CD4-positive, alpha-beta T cell treated with Interferon alpha-2 for 1 hour (primary cell): ENCODE measurements at regions not wholly inside any gene's neighbourhood (a gene's known extent, or its start where the extent isn't known, plus 50 kb on each side); places are given as distances from the start of the nearest gene placed in this dataset.
"Not testable (repeated sequence)": the region's sequence is repeated elsewhere in the genome, so short reads cannot be mapped to it uniquely, and the experiment has no call there.

ENCODE experiments used
- DNase-seq, 2 donors: peaks; one replicate each; pipeline ENCODE4 v3.0.0-alpha.2; 2020 to 2022

DNA sequence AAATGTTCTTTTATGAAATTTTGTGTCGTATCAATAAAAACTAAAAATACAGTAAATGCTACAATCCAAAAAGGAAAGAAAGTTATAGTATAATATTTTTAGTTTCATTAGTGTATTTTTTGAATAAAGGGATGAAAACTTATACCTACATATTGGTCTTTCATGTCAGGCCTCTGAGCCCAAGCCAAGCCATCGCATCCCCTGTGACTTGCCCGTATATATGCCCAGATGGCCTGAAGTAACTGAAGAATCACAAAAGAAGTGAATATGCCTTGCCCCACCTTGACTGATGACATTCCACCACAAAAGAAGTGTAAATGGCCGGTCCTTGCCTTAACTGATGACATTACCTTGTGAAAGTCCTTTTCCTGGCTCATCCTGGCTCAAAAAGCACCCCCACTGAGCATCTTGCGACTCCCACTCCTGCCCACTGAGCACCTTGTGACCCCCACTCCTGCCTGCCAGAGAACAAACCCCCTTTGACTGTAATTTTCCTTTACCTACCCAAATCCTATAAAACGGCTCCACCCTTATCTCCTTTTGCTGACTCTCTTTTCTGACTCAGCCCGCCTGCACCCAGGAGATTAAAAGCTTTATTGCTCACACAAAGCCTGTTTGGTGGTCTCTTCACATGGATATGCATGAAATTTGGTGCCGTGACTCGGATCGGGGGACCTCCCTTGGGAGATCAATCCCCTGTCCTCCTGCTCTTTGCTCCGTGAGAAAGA is 108.2 kb upstream of the PELI1 start:
- not testable (repeated sequence) for DNase-seq

DNA sequence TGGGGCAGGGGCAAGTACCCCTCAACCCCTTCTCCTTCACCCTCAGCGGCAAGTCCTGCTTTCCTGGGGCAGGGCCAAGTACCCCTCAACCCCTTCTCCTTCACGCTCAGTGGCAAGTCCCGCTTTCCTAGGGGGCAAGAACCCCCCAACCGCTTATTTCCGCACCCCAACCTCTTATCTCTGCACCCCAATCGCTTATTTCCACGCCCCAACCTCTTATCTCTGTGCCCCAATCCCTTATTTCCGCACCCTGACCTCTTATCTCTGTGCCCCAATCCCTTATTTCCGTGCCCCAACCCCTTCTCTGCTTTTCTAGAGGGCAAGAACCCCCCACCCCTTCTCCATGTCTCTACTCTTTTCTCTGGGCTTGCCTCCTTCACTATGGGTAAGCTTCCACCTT is 109.2 kb upstream of the PELI1 start:
- not testable (repeated sequence) for DNase-seq

DNA sequence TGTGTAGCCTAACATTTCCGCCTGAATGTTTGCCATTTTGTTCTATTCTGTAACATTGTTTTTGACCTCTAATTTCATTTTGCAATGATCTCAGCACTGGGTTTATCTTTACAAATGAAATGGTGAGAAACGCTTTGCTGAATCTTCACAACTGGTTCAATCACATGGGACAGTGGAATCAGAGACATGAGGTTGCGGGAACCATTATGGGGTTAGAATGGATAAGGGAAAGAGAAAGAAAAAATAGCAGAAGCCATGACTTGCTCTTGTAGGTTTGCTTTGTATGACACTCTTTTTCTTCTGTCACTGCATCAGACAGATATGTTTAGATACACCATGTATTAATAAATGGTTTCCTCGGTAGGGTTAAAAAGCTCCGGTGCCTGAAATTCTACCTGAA is 114.3 kb upstream of the PELI1 start:
- no peak for DNase-seq

DNA sequence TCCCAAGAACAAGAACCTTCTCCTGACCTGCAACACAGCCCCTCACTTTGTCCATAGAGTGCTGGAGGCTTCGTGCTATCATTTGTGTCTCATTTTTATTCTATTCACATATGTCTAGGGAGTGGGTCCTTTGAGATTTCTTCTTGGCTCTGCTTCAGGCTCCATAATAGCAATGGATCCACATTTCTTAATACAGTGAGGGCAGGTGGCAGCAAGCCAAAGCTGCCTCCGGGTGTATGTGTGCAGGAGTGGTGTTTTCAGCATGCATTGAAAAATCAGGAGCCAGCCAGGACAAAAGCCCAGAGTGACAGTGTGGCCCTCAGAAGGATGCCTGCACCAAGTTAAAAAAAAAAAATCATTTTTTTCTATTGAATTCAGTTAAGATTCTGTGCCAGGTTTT is 115.1 kb upstream of the PELI1 start:
- DNase-seq = no peak

DNA sequence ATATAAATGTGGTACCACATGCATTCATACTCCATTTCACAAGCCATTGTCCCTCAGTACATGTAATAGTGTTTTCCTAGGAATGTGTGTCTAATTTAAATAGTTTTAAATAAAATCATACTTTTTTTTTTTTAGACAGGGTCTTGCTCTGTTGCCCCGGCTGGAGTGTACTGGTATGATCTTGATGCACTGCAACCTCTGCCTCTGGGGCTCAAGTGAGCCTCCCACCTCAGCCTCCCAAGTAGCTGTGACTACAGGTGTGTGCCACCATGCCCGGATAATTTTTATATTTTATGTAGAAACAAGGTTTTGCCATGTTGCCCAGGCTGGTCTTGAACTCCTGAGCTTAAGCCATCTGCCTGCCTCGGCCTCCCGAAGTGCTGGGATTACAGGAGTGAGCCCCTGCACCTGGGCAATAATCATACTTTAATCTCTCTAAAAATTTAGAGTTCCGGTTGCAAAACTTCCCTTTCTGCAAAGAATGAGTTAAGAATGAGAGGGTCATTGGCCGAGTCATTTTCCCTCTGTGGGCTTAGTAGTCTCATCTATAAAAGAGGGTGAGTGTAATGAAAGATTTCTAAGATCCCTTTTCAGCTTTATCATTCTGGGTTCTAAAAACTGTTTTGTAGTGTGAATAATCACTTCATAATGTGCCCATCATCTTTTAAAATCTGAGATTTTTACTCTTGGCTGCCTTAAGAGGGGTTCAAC is 116.0 kb upstream of the PELI1 start:
- no peak for DNase-seq

DNA sequence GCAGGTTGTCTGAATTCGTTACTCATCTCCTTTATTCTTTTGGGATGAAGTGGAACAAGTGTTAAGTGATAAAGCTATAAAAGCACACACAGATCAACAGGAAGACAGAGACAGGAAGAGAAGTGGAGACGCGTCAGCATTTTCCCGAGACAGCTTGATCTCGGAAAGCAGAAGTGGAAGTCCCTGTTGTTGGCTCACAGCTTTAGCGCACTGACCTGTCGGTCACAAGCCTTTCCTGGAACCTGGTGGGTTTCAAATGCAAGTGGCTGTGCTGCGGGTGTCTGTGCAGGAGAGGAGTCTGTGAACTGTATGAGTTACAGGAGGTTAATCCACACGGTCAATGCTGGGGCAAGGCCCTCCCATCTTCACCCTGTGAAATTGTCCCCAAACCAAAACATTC is 116.6 kb upstream of the PELI1 start:
- DNase-seq = peak; percentile 43 to 84

DNA sequence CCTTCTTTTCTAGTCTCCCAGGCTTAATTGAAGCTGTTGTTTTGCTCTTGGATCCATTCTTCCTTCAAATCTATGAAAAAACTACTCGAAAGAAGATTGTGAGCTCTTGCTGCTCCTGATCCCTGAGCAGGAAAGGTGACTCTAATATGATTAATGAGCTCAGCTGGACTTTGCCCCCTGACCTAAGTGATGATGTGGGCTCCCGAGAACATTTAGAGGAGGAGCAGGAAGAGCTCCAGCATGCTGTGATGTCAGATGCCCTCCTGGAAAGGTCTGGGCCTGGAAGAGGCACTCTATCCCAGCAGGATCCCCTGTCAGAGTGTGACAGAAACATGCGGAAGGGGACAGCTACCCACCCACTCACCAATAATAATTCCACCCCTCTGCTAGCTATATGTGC is 117.9 kb upstream of the PELI1 start:
- DNase-seq = no peak

DNA sequence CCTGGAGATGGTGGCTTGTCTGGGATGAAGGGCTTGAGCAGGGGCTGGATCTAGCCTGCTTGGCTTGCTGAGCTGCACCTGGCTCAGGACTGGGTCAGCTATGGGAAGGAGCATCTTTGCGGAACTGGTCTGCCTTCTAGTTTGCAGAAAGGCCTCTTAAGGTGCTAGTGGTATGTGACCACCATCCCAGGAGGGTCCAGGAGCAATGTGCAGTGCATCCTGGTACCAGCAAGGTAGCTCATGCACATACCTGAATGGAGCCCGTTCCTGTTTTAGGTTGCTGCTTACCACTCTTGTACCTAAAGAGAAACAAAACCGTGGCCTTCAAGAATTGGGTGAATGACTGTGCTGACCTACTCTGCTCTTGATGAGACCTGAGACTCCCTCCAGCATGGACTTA is 118.6 kb upstream of the PELI1 start:
- DNase-seq = no peak

DNA sequence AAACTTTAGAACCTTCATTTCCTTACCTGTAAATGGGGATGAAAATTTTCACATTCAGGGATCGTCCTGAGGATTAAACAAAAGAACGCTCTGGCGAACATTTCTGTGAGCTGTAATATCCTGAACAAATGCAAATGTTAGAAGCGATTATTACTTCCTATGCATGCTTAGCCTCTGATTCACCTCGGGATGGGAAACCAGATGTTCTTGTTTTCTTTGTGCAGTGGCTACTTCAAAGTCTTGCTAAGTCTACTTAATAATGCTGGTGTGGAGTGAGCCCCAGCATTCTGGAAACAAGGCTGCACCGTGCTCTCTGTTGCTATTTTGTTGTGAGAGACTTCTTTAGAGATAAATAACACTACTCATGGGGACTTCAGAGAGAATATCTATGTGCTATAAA is 119.1 kb upstream of the PELI1 start:
- no peak for DNase-seq

DNA sequence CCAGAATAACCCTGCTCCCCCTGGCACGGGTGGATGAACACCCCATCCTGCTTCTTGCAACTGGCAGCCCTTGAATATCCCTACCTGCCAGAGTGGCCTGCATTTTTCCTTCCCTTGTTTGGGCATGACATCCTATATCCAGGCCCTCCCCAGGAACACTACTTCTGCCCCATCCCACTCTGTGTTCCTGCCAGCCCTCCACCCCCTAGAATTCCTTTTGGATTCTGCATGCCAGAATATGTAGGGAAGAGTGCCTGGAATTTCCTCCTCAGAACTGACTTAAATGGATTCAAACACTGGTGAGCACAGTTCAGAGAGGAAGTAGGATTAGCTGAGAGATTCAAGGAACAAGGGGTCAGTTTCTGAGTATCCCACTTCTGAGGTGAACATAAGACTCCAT is 123.5 kb upstream of the PELI1 start:
- DNase-seq = no peak

DNA sequence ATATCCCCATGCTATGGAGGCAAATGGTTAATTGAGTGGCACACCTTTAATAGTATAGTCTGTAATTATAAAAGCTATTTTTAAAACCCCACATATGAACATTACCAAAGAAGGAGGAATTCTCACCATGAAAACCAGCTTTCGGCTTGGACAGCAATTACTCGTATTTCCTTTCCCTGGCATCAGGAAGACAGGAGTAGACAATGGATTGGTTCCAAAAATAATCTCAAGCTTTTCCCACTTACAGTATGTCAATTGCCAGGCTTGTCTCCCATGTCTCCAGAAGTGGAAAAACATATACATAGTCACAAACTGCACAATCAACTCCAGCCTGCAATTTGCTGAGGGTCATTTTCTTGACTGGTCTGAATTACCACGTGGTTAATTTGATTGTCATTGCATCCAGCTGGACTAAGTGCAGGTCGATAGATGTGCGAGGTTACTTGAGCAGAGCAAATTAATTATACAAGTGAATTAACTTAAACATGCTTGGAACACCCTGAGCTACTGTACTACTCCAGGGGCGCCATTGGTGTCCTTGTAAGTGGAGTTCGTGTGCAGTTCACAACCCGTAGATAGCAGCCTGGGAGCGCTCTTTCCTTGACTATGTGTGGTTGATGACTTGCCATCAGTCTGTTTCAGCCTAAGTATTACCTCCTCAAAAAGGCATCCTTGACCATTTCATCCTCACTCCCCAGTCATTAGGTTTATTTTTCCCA is 124.3 kb upstream of the PELI1 start:
- no peak for DNase-seq

DNA sequence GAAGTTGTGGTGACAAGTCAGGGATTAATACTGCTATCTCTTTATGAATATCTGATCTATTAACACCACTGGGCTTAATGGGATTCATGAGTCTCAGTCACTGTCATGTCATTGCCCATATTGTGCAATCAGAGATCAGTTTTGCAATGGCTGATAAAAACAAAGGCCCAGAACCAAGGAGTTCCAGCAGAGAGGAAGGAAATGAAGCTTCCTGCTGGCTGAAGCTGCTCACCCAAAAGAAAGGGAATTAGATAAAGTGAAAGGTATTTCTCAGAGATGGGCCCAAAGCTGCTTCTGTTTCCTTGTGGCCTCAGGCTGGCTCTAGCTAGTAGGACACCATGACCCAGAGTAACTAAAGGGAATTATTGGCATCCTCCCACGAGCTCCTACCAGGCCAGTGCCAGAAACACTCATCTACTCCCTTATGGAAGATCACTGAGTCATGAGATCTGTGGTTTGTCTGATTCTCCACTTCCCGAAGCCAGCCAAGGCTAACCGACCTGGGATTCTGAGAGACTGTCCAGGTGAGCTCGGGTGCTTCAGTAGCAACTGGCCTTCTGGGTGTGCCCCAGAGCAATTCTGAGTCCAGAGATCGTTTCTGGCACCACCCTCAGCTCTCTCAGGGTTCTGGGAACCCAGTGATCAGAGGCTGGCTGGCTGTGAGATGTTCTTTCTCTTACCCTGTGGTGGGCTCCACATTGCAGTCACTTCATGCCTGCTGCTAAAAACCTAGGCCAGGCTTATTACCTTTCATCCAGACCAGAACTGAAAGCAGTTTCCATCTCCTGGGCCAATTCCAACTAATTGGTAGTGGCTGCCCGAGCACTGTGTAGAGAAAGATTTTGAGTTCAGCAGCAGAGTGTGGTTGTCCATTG is 129.5 kb upstream of the PELI1 start:
- peak; percentile 19 to 32 for DNase-seq

DNA sequence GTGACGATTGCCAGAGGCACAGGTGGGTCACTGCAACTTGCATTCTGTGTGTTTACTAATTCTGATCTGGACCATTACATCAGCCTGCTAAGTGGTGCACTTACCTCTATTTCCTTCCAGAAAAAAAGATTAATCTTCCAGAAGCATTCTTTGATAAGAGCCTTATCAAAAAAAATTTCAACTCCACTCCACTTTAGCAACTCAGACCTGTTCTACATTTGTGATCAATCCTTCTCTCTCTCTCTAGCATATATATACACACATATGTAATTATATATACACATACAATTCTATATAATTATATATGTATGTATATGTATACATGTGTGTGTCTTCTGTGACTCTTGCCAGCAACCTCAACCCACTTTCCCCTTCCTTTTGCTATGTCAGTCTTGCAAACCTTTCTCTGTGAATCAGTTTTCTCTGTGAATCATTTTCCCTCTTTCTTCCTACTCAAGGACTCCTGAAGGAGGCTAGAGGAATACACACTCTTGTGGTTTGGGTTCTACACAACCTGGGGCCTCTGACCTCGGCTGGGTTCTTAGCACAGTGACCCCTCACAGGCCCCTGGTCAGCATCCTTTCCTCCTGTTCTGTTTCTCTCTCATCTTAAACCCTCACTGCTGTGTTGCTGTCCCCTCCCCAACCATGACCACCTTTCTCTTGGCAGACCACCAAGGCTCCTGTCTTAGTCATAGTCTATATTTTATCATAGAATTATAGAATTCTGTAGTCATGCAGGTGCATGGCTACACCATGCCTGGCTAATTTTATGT is 130.4 kb upstream of the PELI1 start:
- DNase-seq = no peak

DNA sequence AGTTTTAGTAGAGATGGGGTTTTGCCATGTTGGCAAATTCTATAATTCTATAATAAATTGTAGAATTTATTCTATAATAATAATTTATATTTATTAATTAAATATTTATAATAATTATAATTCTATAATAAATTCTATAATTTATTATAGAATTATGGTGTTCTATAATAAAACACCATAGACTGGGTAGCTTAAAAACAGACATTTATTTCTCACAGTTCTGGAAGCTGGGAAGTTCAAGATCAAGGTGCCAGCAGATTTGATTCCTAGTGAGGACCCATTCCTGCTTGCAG is 130.9 kb upstream of the PELI1 start:
- no peak for DNase-seq

DNA sequence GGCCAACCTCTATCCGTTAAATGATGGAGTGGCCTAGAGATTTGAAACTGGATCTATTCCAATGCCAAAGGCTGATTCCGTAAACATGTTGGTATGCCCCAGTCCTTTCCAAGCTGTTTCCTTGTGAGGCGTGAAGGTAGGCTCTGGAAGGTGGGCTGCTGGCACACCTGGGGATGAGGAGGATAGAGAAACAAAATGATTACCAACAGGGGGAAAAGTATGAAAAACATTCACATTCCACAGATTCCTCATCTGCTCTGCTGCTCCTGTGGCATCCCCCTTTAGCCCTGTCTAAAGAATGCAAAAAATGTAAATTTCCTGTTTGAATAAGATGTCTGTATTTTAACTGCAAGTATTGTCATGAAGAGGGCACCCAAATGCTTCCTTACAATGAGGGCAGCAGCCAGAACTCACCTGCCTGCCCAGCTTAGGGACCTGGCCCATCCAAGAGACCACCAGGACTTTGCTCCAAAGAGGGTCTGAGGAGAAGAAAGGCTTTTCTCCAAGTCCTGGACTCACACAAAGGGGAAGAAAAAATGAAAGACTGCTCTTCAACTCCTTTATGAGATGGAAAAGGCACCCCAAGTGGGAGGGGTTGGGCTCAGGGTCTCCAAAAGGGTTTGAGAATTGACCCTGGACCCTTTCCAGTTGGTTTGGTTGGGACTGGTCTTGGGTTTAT is 132.3 kb upstream of the PELI1 start:
- DNase-seq = no peak

DNA sequence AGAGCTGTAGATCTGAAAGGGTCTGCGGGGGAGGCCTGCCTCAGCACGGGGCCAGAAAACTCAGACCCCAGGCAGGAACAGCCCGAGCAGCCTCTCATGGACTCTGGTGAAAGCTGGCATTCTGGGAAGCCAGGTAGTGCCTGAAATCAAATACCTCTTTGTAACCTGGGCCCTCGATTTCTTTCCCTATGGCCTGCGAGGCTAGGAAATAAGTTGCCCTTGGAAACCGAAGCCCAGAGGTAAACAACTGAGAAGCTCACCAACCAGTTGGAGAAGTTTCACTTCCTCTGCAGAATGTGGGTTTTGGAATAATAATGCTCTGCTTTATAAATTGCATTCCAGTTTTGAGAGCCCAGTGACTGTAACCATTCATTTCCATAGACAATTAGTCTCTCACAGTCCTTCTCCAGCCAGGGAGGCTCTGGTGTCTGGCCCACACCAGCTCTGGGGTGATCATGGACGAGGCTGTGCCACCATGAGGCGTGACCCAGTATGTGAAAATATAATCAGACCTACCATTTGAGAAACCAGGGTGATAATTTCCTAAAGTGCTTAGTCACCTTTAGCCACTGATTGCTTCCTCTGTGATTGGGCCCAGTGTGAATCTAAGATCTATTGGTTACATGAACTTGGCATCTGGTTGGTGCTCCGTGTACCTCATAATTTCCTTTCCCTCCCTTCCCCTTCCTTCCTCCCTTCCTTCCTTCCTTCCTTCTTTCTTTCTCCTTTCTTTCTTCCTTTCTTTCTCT is 133.1 kb upstream of the PELI1 start:
- peak; percentile 12 to 43 for DNase-seq

DNA sequence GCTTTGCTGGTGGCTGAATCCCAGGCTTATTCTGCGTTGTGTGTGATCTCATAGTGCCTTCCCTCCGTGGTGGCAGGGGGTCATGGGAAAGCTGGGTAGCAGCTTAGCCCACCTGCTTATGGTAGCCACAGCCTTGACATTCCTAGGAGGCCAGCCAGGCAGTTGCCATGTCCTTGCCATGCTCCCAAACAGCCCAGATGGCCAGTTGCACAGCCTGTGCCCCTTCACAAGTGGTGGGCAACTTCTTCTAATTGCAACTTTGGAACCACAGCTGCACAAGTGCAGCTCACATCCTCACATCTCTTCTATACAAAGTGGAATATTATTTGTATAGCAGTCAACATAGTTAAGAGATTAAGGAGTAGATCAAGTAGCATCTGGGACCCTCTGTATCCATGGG is 136.6 kb upstream of the PELI1 start:
- DNase-seq = not testable (repeated sequence)

DNA sequence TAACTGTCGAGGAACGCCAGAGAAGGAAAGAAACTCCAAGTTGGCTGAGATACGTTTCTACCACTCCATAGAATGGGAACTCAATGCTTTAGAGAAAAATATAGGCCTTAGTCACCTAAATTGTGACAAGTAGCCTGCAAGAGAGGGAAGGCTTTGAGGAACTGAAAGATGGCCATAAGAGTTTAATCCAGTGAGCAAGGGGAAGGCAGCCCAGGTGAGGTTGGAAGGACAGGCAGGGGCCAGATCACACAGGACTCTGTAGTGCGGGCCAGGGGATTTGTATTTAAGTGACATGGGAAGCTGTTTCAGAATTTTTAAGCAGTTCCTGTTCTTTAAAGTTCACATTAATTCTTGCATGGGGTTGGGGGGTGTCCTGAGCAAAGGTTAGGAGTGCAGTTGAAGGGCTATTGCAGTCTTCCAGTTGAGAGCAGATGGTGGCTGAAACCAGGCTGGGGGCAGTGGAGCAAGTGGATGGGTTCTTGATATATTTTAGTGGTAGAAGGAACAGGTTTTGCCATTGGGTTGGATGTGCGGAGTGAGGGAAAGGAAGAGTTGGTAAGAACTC is 138.9 kb upstream of the PELI1 start:
- DNase-seq = no peak

DNA sequence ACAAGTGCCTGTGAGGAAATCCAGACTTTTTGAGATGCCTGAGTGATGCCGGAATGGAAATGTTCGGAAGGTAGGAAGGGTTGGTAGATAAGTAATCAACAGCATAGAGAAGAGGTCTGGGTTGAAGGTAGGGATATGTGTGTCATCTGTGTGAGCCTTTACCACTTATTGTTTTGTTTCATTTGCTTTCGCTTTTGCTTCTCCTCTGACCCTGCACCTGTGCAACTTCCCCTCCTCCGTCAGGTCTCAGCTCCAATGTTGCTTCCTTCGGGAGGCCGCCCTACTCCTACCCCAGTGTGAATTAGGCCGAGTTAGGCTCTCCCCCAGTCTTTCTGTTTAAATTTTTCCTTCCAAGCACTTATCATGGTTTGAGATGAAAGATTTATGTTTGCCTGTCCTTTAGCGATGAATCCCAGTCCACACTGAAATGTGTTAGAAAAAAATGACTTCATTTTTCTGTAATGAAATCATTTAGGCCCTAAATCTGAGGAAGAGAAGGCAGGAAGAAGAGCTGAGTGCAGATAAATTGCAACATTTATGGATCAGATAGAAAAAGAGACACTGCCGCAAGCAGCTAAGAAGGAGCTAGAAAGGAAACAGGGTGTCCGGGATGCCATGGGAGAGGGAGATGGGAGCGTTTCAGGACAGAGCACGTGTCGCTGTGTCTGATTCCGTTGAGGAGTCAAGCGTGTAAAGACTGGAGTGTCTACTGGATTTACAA is 139.6 kb upstream of the PELI1 start:
- peak; percentile 12 to 48 for DNase-seq

DNA sequence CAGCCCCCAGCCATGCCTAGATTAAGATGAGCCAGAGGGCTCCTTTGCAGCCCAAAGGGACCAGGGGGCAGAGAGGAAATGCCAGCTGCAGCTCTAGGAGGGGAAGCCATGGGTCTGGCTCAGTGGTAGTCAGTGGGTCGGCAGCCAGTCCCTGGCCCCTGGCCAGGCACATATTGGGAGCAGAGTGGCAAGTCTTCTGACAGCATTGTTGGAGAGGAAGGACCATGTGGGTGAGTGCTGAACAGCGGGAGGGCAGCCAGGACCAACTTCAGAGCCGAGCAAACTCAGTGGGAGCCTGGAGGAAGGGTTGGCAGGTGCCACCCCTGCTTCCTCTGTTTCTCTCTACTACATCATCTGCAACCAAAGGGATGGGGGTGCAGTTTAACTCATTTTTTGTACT is 140.5 kb upstream of the PELI1 start:
- DNase-seq = no peak
